ENCODE measurements at regions not wholly inside any gene's neighbourhood (a gene's known extent, or its start where the extent isn't known, plus 50 kb on each side); places are given as distances from the start of the nearest gene placed in this dataset.

DNA sequence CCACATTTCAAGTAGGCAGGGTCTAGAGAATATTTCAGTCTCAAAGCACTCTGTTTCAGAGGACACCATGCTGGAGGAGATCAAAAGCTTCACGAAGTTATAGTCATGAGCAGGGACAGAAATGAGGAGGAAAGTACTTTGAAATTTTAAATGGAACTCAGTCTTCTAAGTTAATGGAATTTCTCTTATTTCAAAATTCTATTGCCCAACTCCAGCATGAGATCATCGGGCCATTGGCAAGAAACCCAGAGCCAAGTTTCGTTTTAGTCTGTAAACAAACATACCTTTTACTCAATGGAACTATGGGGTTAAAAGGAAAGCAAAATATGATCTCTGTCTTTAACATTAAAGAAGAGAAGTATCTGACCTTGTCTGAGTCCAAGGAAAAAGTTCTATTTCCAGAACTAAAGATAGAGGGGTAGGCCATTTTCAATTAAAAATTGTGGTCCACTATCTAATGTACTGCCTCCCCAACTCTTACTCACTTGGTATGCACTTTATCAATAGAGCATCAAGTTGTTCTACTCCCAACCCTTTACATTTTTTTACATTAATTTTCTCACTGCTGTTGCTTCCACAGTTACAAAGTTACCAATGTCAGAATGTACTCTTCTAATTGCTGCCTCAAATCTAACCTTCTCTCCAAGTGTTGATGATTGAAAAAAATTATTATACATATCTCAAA, 235.3 kb upstream of the NRSN1 start:
- DNase-seq, result no peak

DNA sequence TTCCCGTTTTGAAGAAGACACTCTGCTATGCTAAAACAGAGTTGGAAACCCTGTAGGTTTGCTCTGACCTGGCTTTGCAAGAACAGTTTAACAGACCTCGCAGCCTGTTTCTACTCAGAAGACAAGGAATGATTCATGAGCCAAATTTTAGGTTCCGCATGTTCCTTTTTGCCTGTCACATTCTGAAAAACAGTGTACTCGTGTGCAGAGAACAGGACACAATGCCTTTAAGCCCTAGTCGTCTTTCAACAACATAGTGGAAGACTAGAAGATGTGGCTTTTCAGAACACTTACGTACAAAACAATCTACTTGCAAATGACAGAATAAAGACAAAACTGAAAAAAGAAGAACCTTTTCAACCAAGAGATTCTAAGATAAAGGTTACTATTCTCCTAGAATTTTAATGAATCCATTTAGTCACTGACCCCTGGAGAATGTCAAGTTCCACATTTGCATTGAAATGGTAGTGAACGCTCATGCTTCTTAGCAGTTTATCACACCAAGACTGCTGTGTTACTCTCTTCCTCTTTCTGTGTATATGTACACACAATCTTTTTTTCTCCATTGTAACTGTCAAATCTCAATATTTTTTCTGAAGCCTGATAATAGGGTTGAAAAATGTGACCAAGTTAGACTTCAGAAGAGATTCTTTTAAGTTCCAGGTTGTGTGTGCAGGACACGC, 220.7 kb upstream of the NRSN1 start:
- no peak for DNase-seq

DNA sequence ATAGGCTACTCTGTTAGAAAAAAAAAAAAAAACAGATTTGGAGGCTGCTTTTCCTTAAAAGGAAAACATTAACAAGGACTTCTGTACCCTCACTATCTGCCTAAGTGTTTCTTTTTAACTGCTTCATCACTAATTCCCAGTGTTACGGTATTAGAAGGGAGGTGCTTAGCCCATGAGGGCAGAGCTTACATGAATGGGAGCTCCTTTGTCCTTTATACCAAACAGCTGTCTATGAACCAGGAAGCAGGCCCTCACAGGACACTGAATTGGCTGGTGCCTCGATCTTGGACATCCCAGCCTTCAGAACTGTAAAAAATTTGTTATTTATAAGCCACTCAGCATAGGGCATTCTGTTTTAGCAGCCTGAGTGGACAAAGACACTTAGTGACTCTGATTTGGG, 215.6 kb upstream of the NRSN1 start:
- DNase-seq, result no peak

DNA sequence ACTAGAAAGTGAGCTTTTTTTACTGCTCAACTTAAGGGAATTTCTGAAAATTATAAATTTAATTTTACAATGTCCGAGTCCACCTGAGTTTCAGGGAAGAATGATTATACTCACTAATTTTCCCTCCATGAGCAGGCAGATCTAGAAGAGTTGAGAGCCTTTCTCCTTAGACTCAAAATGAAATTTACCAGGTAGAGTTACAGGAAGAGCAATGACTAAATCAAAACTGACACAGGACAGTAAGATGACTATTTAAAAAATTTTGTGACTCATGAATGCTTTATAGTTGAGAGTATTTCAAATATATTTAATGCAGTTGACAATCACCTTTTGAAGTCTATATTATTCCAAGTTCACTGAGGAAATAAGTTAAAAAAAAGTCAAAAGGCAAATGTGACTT, 198.1 kb upstream of the NRSN1 start:
- DNase-seq, result no peak

DNA sequence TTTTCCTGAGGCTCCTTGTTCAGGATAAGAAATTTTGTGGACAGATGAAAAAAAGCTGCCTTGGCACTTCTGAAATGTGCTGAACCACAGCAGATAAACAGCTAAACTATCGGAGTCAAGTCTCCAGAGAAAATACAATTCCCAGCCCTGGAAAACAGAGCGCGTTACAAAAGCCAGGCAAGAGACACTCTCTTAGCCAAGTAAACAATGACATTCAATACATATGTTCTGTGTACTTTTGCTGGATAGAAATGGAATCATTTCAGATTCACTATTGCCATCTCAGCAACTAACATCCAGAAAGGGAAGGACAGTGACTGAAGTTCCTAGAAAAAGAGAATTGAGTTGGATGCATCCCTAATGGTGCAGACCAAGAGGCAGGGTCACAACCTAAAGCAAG, 196.8 kb upstream of the NRSN1 start:
- DNase-seq, result peak; percentile 8 to 57 (median 15)

DNA sequence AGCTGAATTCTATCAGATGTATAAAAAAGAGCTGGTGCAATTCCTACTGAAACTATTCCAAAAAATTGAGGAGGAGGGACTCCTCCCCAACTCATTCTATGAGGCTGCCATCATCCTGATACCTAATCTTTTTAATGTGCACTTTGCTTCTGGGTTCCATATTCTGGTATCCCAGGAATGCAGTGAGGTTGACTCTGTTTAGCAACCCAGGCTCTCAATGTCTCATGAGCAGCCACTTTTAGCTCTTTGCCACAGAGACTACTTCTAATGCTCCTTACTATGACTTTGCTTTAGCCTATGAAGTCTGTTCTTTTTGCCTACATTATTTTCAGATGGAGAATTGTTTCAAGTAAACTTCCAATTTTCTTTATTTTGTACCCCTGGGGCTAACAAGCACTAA, 185.5 kb upstream of the NRSN1 start:
- DNase-seq, result no peak

DNA sequence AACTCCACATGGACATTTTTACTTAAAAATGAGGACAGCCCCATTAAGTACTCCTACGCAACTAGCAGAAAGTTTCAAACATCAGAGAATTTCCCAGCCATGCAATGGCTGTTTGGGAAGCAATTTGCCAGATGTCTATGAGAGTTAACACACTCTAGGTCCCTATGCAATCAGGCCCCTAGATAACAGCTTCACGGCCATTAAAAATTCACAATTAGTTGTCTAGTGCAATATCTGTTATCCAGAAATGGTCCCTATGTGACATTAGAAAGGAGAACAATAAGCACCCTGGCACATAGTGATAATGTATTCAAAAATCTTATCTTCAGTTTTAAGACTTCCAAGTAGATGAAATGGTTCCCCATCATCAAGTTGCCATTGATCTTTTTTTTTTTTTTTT, 174.3 kb upstream of the NRSN1 start:
- no peak for DNase-seq

DNA sequence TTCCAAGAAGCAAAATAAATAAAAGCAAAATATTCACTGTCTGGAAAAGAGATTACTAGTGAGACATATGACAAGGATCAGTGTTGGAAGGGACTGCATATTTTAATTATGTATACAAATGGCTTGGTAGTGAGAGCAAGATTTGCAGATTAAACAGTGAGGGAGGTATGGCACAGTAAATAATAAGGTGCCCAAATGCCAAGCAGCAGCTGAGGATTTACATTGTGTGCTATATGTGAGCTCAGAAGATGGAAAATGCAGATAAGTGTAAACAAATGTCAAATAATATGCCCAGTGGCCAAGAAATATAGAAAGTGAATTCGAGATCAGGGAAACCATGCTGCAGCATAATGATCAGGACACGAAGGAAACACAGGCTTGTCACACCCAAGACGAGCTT, 173.8 kb upstream of the NRSN1 start:
- no peak for DNase-seq

DNA sequence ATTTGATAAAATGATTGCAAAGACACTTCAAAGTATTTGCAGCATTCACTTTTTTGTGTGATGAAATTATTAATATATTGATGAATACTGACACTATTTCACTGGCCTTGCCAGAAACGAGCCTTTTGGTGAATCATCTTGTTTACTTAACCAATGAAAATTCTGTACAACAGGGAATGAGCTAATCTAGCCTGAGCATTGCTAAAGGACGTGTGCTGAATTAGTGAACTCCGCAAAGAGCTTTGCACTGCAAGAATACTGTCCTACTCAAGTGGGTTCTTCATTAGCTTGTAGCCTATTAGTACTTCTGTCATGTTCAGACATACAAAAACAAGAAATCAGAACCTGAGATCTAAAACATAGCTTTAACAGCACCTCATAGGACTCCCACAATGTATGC, 172.0 kb upstream of the NRSN1 start:
- DNase-seq, result no peak

DNA sequence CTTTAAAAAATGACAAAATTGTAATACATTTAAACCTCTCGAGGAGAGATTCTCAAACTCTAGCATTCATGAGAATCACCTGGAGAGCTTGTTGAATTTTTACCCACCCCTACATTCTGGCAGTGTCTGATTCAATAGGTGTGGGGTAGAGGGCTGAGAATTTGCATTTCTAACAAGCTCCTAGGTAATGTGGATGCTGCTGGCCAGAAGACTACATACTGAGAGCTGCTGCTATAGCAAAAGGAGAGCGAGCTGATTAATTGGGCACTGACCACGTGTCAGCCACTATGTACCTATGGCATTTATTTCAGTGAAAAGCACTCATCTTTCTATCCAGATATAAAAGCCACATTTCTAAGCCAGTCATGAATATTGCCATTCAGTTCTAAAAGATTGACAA, 169.0 kb upstream of the NRSN1 start:
- no peak for DNase-seq

DNA sequence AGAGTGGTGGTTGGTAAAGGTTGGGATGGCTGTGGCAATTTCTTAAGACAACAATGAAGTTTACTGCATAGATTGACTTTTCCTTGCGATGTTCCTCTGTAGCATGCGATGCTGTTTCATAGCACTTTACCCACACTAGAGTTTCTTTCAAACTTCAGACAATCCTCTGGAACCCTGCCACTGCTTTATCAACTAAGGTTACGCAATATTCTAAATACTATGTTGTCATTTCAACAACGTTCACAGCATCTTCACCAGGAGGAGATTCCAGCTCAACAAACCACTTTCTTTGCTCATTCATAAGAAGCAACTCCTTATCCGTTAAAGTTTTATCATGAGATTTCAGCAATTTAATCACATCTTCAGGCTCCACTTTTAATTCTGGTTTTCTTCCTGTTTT, 161.2 kb upstream of the NRSN1 start:
- DNase-seq, result no peak

DNA sequence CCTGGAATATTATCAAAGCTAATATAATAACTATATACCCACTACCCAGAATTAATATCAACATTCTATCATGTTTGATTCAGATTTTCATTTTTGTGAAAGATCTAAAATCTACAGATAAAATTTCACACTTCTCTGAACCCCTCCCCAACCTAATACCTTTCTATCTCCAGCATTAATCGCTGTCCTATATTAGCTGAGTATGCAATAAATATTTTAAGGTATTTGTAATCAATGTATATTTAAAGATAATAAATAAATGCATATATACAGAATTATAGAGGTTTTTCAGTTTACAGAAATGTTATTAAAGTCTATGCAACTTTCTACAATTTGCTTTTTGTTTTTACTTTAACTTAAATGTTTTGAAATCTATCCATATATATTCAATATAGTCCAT, 156.7 kb upstream of the NRSN1 start:
- DNase-seq, result no peak

DNA sequence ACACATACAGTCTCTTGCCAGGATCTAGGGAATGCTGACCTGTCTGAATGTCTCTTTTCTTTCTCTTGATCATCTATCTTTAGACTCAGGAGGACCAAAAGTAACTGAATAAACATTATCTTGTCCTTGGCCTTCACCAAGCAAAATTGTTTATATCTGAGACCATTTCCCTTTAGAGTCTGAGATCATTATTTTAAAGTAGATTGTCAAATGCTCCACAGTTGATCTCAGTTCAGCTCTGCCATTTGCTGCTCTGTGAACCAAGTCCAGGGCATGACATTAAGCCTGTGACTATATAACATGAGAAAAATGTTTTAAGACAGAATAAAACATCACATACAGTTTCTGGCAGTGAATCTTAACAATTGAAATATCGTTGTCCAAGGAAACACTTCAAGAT, 148.3 kb upstream of the NRSN1 start:
- peak; percentile 14 to 43 (median 28) for DNase-seq

DNA sequence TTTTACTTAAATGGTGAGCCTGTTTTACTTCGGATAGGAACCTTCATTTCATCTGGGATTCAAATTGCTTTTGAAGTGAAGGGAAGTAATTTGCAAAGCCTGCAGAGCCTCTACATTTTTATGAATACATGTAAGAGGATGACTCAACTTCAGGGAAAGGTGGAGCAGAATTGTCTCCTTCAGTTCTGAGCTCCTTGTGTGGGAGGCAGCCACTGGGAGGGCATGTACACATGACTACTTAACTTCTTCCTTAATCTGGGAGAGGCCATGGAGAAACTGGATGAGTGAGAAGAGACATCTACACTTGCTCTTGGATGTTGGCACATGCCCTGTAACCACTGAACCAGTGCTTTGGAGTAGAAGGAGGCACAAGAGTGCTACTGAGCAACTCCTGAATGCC, 145.1 kb upstream of the NRSN1 start:
- DNase-seq, result no peak

DNA sequence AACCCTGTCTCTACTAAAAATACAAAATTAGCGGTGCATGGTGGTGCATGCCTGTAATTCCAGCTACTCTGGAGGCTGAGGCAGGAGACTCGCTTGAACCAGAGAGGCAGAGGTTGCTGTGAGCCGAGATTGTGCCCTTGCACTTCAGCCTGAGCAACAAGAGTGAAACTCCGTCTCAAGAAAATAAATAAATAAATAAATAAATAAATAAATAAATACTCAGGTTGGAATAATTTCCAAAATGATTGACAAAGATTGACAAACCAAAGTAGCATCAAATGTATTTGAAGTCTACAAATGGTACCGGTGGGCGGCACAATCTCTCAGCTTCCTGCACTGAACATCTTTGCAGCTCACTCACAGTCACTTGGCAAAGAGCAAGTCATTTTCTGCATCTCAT, 144.1 kb upstream of the NRSN1 start:
- DNase-seq, result no peak

DNA sequence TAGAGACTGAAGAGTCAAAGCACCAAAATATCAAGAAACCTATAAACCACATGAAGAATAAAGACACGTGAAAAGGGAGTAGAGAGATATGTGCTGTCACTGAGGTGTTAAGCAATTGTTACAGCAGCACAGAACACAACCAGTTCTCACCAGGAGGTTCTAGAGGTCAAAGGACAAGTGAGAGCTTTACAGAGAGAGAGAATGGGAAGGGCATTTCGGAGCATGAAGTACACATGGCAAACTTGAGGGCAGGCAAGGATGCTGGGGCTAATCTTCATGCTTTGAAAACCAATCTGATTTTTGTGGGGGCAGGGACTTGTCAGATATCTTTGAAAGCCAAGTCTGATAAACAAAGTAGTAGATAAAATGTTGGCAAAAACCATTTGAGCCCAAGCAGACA, 142.3 kb upstream of the NRSN1 start:
- no peak for DNase-seq

DNA sequence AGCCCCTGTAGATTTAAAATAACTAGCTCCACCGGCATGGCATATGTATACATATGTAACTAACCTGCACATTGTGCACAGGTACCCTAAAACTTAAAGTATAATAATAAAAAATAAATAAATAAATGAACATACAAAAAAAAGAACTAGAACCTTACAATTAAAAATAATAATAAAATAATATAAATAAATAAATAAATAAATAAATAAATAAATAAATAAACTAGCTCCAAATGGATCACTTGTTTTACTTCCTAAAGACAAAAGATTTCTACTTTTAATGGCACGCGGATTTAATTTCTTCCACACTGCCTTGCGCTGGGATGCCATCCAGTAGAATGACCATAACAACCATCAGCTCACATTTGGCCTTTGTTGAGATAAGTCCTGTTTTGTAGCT, 141.0 kb upstream of the NRSN1 start:
- no peak for DNase-seq

DNA sequence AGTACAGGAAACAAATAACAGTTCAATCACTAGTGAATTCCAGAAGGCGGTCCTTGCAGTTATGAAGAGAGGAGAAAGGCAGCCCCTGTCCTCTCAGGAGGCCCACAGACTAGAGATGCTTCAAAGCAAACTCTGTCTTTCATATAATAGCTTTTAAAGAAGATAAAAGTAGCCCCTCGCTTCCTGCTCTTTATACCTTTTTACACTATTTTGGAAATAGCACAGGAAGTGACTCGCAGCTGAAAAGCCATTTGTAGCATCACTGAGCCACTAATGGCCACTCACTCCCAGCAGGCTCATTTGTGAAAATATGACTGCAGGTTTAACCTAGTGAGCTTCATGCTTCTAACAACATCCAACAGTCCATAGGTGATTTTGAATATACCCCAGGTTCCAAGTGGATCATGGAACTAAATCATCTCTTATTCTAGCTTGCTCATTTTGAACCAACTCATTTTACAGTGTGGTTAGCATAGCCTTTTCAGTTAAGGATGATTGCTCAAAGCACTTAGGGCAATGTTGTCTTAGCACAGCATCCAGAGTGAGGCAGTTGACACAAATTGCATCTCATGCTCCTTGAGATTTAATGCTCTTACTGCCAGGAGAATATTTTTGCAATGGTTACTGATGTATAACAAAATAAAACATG, 136.0 kb upstream of the NRSN1 start:
- DNase-seq, result no peak

DNA sequence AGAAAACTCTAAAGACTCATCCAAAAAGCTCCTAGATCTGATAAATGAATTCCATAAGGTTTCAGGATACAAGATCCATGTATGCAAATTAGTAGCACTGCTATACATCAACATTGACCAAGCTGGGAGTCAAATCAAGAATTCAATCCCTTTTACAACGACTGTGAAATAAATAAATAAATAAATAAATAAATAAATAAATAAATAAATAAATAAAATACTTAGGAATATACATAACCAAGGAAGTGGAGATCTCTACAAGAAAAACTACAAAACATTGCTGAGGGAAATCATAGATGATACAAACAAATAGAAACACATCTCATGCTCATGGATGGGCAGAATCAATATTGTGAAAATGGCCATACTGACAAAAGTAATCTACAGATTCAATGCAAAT, 132.0 kb upstream of the NRSN1 start:
- DNase-seq, result no peak

DNA sequence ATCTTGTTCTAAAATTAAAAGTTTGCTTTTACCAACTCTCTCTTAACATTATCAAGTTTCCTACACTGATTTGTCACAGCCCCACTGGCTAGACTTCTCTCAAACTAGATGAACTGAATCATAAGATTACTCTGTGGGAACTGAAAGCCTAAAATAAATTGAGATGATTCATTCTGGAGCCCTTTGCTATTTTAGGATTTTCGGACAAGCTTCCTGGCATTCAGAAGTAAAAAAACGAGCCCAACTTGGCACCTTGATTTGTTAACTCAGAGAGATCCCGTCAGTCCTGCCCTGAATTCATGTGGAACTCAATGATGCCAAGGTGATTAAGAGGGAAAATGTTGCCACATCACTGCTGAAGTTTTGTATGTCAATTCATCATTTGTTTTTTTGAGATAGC, 122.0 kb upstream of the NRSN1 start:
- DNase-seq, result peak in 1 of 3 donors; percentile 9

DNA sequence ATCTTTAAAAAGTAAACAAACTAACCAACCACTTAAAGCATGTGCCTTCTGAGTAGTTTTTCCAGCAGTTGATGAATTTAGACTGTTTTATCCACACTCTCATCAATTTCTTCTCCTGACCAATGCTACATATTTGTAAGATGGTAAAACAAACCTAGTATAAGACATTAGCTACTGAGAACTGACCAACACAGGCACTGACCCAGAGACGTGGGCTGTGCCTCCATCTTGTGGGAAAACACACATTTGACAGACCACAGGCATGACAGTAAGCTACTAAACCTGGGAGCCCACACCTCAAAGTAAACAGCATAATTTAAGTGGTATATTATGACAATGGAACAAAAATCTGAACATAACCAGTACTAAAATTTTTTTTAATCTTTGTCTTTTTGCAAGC, 121.4 kb upstream of the NRSN1 start:
- peak in 1 of 3 donors; percentile 3 for DNase-seq

DNA sequence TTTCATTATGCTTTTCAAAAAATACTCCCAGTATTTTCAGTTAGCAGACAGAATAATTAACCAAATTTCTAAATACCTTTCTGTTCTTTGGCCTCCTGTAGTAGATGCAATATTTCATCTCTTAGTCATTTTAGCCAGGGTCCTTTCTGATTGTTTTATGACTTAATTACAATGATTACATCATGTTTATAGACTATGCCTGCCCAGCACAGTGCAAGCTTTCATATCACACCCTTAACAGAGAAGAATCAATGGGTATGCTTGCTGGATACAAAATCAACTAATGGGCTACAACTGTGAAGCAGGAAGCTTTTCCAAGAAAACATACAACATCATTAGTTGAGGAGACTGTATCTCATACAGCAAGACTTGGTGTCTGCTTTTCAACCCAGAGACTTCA, 119.8 kb upstream of the NRSN1 start:
- no peak for DNase-seq

DNA sequence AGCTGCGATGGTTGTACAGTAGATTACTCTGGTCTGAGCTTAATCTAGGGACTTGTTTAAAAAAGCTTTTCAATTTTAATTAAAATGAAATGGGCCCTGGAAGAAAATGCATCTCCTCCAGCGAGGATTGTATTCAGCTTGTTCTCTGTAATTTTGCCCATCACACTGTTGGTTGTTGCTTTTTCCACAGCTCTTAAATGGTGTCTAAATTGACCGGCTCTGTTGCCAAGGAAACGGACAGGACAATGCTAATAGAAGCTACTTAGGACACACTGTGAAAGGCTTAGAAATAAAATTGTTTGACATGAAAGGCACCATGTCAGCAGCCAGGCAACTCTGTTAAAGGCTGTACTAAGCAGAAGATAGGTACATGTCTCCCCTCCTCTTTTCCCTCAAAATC, 116.7 kb upstream of the NRSN1 start:
- no peak for DNase-seq

DNA sequence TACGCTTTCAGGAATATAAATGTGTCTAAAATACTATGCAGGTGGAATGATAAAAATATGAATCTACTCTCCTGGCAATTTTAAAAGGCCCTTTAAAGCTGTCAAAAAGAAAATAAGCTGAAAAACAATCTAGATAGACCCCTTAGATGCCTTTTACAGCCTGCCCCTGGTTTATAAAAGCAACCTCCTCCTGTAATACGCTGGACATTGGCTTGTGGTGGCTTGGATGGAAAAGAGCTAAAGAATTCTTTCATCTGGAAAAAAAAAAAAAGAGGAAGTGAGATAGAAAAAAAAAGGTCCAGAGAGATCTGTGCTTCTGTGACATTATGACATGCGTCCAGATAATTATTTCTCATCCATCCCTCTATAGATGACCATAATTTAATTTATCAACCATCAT, 115.9 kb upstream of the NRSN1 start:
- no peak for DNase-seq
